ENCODE measurements at regions not wholly inside any gene's neighbourhood (a gene's known extent, or its start where the extent isn't known, plus 50 kb on each side); places are given as distances from the start of the nearest gene placed in this dataset.

GRCh38 chr5:74460694-74461093 lies 179.8 kb downstream of the ENC1 start:
- Mint-ChIP-seq H3K27me3 (ENCODE audit: unreplicated experiment) (no peaks in the 10 kb centered on the region), H3K4me3 (ENCODE audit: low read depth, unreplicated experiment) (no peak overlapping the region), H3K27ac (ENCODE audit: unreplicated experiment) (no peak overlapping the region), H3K36me3 (ENCODE audit: insufficient read depth, unreplicated experiment) (no peaks in the 10 kb centered on the region), H3K4me1 (ENCODE audit: low read depth, unreplicated experiment) (no peaks in the 10 kb centered on the region), H3K9me3 (ENCODE audit: low read depth, unreplicated experiment) (peaks cover 2% of the 10 kb centered on the region)
- CTCF ChIA-PET = no interaction called here
- BruUV-seq (replicated peaks) = no TSS peak
- DNase-seq = no peak
- TF ChIP-seq, protein P1, sequence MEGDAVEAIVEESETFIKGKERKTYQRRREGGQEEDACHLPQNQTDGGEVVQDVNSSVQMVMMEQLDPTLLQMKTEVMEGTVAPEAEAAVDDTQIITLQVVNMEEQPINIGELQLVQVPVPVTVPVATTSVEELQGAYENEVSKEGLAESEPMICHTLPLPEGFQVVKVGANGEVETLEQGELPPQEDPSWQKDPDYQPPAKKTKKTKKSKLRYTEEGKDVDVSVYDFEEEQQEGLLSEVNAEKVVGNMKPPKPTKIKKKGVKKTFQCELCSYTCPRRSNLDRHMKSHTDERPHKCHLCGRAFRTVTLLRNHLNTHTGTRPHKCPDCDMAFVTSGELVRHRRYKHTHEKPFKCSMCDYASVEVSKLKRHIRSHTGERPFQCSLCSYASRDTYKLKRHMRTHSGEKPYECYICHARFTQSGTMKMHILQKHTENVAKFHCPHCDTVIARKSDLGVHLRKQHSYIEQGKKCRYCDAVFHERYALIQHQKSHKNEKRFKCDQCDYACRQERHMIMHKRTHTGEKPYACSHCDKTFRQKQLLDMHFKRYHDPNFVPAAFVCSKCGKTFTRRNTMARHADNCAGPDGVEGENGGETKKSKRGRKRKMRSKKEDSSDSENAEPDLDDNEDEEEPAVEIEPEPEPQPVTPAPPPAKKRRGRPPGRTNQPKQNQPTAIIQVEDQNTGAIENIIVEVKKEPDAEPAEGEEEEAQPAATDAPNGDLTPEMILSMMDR (IDR thresholded peaks at IDR 0.05; ENCODE audit: unreplicated experiment) = no peak
- intact Hi-C loops (cut with micrococcal nuclease; ENCODE audit: unreplicated experiment) = no loop called here

DNA sequence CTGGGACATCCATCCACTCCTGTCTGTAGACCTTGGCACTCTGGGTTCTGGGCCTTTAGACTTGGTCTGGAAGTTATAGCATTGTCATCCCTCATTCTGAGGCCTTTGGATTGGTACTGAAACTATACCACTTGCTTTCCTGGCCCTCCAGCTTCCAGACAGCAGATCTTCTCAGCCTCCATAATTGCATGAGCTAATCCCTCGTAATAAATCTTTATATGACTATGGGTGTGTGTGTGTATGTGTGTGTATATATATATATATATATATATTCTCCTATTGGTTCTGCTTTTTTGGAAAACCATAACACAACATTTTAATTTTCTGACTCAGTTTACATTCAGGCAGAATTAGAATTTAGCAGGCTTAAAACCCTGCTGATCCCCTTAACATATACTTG lies 180.5 kb downstream of the ENC1 start:
- no peaks in the 10 kb centered on the region for H3K27me3 Mint-ChIP-seq (ENCODE audit: unreplicated experiment)
- H3K27ac Mint-ChIP-seq (ENCODE audit: unreplicated experiment) = no peak overlapping the region
- H3K9me3 Mint-ChIP-seq (ENCODE audit: low read depth, unreplicated experiment) = peaks cover 2% of the 10 kb centered on the region
- intact Hi-C loops (cut with micrococcal nuclease; ENCODE audit: unreplicated experiment) = no loop called here
- no peak overlapping the region for H3K4me3 Mint-ChIP-seq (ENCODE audit: low read depth, unreplicated experiment)
- DNase-seq = no peak
- H3K4me1 Mint-ChIP-seq (ENCODE audit: low read depth, unreplicated experiment) = no peaks in the 10 kb centered on the region
- no peaks in the 10 kb centered on the region for H3K36me3 Mint-ChIP-seq (ENCODE audit: insufficient read depth, unreplicated experiment)
- CTCF ChIA-PET = no interaction called here
- BruUV-seq (replicated peaks) = no TSS peak
- TF ChIP-seq, protein P1 (IDR thresholded peaks at IDR 0.05; ENCODE audit: unreplicated experiment) = no peak

- H3K27me3 Mint-ChIP-seq (ENCODE audit: unreplicated experiment) = no peaks in the 10 kb centered on the region
- BruUV-seq (replicated peaks) = no TSS peak
- H3K9me3 Mint-ChIP-seq (ENCODE audit: low read depth, unreplicated experiment) = peaks cover 2% of the 10 kb centered on the region
- H3K36me3 Mint-ChIP-seq (ENCODE audit: insufficient read depth, unreplicated experiment) = no peaks in the 10 kb centered on the region
- DNase-seq = no peak
- intact Hi-C loops (cut with micrococcal nuclease; ENCODE audit: unreplicated experiment) = no loop called here
- CTCF ChIA-PET = no interaction called here
- TF ChIP-seq, protein P1 (IDR thresholded peaks at IDR 0.05; ENCODE audit: unreplicated experiment) = no peak
- no peak overlapping the region for H3K4me3 Mint-ChIP-seq (ENCODE audit: low read depth, unreplicated experiment)
- no peak overlapping the region for H3K27ac Mint-ChIP-seq (ENCODE audit: unreplicated experiment)
- H3K4me1 Mint-ChIP-seq (ENCODE audit: low read depth, unreplicated experiment) = no peaks in the 10 kb centered on the region
These were observed 182.7 kb downstream of the ENC1 start for GRCh38 chr5:74457876-74458275.

- TF ChIP-seq, protein P1 (IDR thresholded peaks at IDR 0.05; ENCODE audit: unreplicated experiment) = no peak
- Mint-ChIP-seq H3K27me3 (ENCODE audit: unreplicated experiment) (no peaks in the 10 kb centered on the region), H3K4me1 (ENCODE audit: low read depth, unreplicated experiment) (no peaks in the 10 kb centered on the region), H3K36me3 (ENCODE audit: insufficient read depth, unreplicated experiment) (no peaks in the 10 kb centered on the region), H3K4me3 (ENCODE audit: low read depth, unreplicated experiment) (no peak overlapping the region), H3K27ac (ENCODE audit: unreplicated experiment) (no peak overlapping the region), H3K9me3 (ENCODE audit: low read depth, unreplicated experiment) (no peaks in the 10 kb centered on the region)
- no TSS peak for BruUV-seq (replicated peaks)
- intact Hi-C loops (cut with micrococcal nuclease; ENCODE audit: unreplicated experiment) = no loop called here
- no peak for DNase-seq
- CTCF ChIA-PET = interaction anchor here (0.7 kb wide), 2 partner anchors 18 to 19 kb away, joined by 3 to 5 read pairs; no protein-coding TSS in a partner anchor
These were observed 186.1 kb downstream of the ENC1 start for GRCh38 chr5:74454263-74455030.

Data from Calu3 (cell line).